ENCODE measurements at regions not wholly inside any gene's neighbourhood (a gene's known extent, or its start where the extent isn't known, plus 50 kb on each side); places are given as distances from the start of the nearest gene placed in this dataset.

- no peak overlapping the region for H3K27ac ChIP-seq
- TF ChIP-seq CTCF (conservative IDR thresholded peaks at IDR 0.05) (no peak), ZFX (IDR thresholded peaks at IDR 0.05) (no peak)
These were observed 206.8 kb upstream of the TMTC4 start for GRCh38 chr13:100881291-100881864.

GRCh38 chr13:100880166-100880565 is 205.6 kb upstream of the TMTC4 start:
- H3K27ac ChIP-seq: no peak overlapping the region
- no peak for TF ChIP-seq CTCF (conservative IDR thresholded peaks at IDR 0.05)
- TF ChIP-seq ZFX (IDR thresholded peaks at IDR 0.05): no peak

GRCh38 chr13:100879255-100879654 is 204.7 kb upstream of the TMTC4 start:
- TF ChIP-seq ZFX (IDR thresholded peaks at IDR 0.05): no peak
- TF ChIP-seq CTCF (conservative IDR thresholded peaks at IDR 0.05): no peak
- no peak overlapping the region for H3K27ac ChIP-seq

- no peak overlapping the region for H3K27ac ChIP-seq
- TF ChIP-seq CTCF (conservative IDR thresholded peaks at IDR 0.05) (no peak), ZFX (IDR thresholded peaks at IDR 0.05) (no peak)
These were observed 201.4 kb upstream of the TMTC4 start for GRCh38 chr13:100876044-100876403.

- no peak for TF ChIP-seq CTCF (conservative IDR thresholded peaks at IDR 0.05)
- TF ChIP-seq ZFX (IDR thresholded peaks at IDR 0.05): no peak
- H3K27ac ChIP-seq: no peak overlapping the region
These were observed 200.9 kb upstream of the TMTC4 start for GRCh38 chr13:100875392-100876043.

- TF ChIP-seq CTCF (conservative IDR thresholded peaks at IDR 0.05) (no peak), ZFX (IDR thresholded peaks at IDR 0.05) (no peak)
- no peak overlapping the region for H3K27ac ChIP-seq
These were observed 198.2 kb upstream of the TMTC4 start for GRCh38 chr13:100872761-100873160.

- TF ChIP-seq CTCF (conservative IDR thresholded peaks at IDR 0.05) (no peak), ZFX (IDR thresholded peaks at IDR 0.05) (no peak)
- no peak overlapping the region for H3K27ac ChIP-seq
These were observed 196.3 kb upstream of the TMTC4 start for GRCh38 chr13:100870898-100871297.
